ENCODE measurements at regions not wholly inside any gene's neighbourhood (a gene's known extent, or its start where the extent isn't known, plus 50 kb on each side); places are given as distances from the start of the nearest gene placed in this dataset.
"Not testable (repeated sequence)": the region's sequence is repeated elsewhere in the genome, so short reads cannot be mapped to it uniquely, and the experiment has no call there.

- no peak for DNase-seq
These were observed 559.6 kb upstream of the SPRY2 start for GRCh38 chr13:80900561-80900960.

- DNase-seq, result not testable (repeated sequence)
These were observed 556.7 kb upstream of the SPRY2 start for GRCh38 chr13:80897641-80898040.

- no peak for DNase-seq
These were observed 554.0 kb upstream of the SPRY2 start for GRCh38 chr13:80894917-80895316.

- no peak for DNase-seq
These were observed 548.9 kb upstream of the SPRY2 start for GRCh38 chr13:80889829-80890228.

DNA sequence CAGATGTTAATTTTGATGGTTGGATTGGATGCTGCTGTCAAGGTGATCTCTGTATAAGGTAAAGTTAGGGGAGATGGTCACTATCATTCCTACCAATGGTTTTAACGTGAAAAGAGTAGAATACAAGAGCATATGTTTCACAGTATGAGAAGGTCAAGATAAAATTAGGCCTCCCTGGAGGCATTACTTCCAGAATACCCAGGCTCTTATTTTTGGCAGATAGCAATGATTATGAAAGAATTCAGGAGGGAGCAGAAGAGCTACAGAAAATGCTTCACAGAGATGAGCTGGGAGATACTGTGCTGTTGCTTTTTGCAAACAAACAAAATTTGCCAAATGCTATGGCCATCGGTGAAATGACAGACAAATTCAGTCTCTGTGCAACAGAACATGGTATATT lies 547.5 kb upstream of the SPRY2 start:
- no peak for DNase-seq

DNA sequence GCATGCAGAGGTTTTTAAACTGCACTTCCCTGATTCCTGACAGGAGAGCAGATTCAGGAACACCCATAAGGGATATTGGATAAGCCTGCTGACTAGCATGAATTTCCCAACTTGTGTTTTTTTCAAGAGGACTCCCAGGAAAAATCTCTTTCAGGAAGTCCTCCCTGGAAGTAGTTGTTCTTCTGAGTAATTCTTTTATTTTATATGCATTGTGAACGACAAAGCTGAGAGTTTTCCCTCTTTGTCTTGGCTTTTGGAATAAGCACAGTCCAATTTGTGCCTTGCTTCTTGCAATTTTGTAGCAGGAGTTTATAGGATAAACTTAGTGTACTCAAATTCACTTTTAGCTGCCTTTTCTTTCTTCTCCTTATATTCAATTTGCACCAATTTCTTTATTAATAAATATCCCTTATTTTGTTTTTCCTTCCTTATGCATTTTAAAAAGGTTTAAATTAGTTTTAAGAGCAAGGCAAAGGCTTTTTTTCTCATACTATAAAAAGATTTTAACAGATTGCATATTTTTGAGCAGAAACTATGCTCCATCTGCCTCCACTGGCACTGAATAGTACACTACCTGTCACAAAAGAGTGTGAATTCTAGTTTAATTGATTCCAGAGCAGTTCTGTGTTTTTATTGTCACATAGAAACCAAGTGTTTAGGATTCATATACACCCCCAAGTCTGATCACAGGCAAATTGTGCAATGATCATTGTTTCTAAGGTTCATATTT lies 543.3 kb upstream of the SPRY2 start:
- DNase-seq, result no peak

DNA sequence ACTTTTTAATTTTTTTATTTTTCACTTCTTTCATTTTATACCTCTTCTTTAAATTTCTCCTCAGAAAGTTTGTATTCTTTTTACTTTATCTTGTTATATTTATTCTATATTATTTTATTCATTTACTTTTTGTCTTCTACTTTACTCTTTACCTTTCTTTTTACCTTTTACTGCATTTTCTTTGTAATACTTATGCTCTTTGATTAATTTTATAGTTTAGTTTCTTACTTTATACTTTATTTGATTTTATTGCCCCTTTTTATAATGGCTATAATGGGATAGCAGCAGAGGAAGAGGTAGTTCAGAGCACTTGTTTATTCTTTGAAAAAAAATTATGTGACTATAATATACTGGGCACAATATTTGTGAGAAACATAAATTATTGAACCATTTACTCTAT lies 542.6 kb upstream of the SPRY2 start:
- no peak for DNase-seq

DNA sequence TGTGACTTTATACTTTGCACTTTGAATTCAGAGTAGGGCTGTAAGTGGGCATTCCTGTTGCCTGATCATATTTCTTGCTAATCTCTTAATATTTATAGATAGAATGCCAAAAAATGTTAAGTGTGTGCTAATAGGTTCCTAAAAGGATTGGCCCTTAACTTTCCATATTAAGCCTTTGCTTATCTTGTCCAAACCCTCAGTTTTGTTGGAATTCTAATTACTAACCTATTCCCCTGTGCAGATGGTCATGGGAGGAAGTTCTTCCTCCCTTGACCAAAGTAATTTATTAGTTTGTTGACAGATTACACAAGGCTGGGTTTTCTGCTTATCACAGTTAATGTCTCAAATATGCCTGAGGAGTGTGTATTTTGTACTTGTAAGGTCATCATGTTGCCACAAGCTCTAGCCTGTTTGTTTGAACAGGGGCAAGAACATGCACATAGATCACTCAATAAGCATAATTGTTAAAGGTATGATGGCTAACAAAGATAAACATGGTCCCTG lies 541.1 kb upstream of the SPRY2 start:
- no peak for DNase-seq

DNA sequence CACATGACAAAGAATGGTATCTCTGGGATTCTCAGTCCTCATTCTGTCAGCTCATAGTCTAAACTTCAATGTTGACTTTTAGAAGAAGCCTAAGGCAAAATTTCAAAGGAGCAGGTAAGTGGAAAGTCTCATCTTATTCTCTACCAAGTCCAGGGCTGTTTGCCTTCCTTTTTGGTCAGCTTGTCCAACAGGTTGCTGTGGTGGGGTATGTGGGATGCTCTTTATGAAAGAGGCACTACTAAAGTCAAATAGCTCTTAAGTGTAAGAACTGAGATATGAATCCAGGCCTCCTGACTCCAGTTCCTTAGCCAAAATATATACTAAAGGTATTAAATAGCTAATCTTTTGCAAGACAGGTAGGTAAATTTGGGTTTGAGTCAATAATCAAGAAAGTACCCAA lies 540.6 kb upstream of the SPRY2 start:
- DNase-seq, result no peak

DNA sequence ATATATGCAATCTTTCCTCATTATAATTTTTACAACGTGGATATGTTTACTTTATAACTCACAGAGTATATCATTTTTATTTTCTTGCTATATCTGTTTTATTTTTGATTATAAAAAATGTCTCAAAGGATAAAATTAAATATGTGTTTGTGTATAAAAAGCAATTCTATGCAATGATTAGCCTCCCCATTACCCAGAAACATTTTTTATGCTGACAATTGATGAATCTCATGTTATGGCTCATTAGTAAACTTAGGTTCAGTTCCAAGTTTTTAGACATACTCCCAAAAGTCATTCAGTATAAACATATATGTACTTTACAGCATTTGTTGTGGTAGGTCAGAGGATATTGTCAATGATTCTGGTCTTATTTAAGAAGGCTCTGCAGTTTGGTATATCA lies 540.1 kb upstream of the SPRY2 start:
- DNase-seq, result no peak

DNA sequence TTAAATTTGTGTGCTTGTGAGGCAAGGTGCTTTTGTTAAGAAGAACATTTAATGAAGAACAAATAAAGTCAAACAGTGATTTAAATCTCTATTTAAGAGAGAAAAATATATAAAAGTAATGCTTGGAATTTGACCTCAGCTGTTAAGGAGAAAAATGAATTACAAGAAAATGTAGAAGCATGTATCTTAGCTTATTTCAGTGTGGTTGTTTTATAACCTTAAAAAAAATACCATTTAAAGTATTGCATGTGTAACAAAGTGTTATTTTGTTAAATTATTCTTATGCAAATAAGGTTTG lies 537.0 kb upstream of the SPRY2 start:
- no peak for DNase-seq

- no peak for DNase-seq
These were observed 536.5 kb upstream of the SPRY2 start for GRCh38 chr13:80877209-80877943.

DNA sequence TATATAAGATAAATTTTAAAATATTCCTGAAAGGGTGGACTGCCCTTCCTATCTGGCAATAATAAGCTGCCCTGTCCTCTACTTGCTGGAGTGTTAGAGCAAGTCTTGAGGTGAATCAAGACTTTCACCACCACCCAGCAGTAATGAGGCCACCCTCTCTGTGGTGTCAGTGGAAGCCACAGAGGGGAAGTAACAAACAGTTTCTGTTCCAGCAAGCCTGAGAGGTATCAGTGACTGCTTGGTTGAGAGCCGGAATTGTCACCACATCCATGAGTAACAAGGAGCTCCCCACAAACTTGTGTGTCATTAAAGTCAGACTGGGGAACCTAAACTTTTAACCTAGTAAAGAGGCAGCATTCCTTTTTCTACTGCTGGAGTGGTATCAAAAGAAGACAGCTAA lies 532.7 kb upstream of the SPRY2 start:
- no peak for DNase-seq

DNA sequence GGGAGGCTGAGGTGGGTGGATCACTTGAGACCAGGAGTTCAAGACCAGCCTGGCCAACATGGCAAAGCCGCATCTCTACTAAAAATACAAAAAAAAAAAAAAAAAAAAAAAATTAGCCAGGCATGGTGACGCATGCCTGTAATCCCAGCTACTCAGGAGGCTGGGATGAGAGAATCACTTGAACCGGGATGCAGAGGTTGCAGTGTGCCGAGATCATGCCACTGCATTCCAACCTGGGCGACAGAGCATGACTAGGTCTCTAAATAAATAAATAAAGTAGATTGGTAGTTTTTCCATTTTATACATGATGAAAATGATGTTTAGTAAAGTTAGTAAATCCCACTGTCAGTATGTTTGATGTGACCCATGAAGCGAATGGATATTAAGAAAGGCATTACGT lies 531.0 kb upstream of the SPRY2 start:
- not testable (repeated sequence) for DNase-seq

DNA sequence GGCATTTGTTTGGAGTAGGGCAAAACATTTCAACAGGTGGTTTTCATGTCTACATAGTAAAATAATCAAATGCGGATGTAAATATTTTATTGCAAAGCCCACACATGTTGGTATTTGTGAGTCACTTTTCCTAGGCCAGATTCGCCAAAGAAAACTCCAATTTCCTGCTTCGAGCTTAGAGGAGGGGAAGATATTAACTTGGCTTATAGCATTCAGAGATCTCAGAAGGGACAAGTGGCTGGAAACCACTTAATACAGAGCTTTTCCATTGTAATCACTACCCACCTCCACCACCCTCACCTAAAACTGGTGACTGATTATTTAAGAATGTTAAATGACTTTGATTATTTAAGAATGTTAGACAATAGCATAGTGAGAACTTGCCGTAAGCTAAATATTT lies 530.6 kb upstream of the SPRY2 start:
- DNase-seq, result no peak

DNA sequence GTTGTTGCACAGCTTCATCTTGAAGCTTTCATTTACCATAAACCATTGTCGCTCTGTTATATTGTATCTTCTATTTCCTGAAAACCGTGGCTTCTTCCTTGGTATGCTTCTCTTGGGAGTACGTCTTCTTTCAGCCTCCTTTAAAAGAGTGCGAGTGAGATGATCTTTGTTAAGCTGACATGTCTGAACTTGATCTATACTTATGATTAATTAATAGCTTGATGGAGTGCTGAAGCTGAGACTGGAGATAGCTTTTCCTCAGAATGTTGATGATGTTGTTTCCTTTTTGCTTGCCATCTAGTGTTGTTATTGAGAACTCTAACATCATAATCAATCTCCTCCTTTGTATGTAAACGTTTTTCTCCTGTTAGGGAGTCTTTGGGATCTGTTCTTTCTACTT lies 529.3 kb upstream of the SPRY2 start:
- DNase-seq, result no peak

GRCh38 chr13:80866921-80867320 lies 526.0 kb upstream of the SPRY2 start:
- DNase-seq, result no peak

GRCh38 chr13:80865329-80865728 lies 524.4 kb upstream of the SPRY2 start:
- DNase-seq, result no peak

DNA sequence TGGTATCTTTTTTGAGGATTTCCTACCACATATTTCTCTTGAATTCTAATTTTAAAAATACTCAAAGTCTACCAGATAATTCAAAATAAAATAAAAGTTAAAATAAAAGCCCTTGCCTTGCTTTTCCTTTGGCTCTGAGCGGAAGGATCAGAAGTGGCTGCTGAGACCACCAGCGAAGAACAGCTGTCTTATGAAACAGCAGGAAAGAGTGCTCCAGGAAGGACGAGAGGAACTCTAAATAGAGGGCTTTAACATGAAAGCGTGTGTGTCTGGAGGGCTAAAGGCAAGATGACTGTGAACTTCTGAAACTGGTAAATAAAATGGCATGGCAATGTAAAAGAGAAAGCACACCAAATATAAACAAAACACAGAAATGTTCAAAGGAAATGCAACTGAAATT lies 521.5 kb upstream of the SPRY2 start:
- DNase-seq, result no peak

- DNase-seq, result no peak
These were observed 519.9 kb upstream of the SPRY2 start for GRCh38 chr13:80860845-80861244.

DNA sequence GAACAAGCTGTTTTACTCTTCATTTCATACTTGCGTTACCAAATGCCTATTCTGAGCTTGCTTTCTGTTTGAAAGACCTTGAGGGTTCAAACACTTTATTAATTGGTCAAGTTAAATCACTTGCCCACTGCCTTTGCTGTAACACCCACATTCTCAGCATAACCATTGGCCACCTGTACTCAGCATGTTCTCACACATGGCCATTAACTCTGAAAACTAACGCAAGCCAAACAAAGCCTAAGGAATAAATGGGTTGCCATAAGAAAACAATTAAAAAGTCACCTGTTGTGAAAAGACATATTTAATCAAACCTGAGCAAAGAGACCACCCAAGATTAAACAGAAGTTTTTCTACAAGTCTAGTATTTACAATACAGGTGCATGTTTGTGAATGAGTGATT lies 517.2 kb upstream of the SPRY2 start:
- no peak for DNase-seq

DNA sequence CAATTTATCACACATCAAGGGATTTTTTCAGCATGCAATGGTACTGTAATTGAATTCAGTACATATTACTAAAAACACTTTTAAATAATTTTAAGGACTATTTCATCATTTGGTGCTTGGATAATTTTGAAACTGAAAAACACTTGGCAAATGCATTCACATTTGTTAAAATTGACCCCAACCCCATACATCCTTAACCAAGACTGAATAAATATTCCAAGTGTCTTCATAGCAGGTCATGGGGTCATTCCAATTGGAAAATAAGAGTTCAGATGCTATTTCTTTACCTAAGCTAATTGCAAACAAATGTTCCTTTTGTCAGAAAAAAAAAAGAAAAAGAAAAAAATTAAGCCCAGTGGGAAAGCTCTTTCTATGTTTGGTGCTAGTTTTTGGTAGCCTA lies 516.4 kb upstream of the SPRY2 start:
- DNase-seq, result no peak

- DNase-seq, result no peak
These were observed 509.8 kb upstream of the SPRY2 start for GRCh38 chr13:80850771-80851170.

- no peak for DNase-seq
These were observed 503.2 kb upstream of the SPRY2 start for GRCh38 chr13:80844164-80844563.

- DNase-seq, result no peak
These were observed 500.5 kb upstream of the SPRY2 start for GRCh38 chr13:80841414-80841813.

Data from retina (tissue), 1 donor.